ENCODE measurements at regions not wholly inside any gene's neighbourhood (a gene's known extent, or its start where the extent isn't known, plus 50 kb on each side); places are given as distances from the start of the nearest gene placed in this dataset.

DNA sequence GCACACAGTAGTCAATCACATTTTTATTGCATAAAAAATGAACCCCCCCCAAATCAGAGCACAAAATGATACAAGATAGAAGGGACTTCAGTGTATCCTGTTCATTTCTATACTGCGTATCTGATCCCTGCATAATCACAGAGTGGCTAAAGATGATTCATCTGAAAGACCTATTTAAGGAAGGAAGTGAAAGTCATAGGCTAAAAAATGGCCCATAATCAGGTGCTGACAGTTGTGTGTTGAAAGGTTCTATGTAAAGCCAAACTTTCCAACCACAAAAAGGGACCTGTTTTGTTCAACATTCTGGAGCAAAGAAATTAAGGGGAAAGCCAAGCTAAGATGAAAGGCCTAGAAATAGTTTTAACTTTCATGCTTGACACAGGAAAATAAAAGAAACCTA is 147.8 kb upstream of the ATP2B1 start:
- Mint-ChIP-seq H3K4me1 (peaks cover 34% of the 10 kb centered on the region), H3K27me3 (no peaks in the 10 kb centered on the region), H3K36me3 (ENCODE audit: insufficient read depth) (no peaks in the 10 kb centered on the region), H3K9me3 (no peaks in the 10 kb centered on the region), H3K4me3 (no peak overlapping the region), H3K27ac (ENCODE audit: low read depth) (no peak overlapping the region)
- no peak for DNase-seq (ENCODE audit: low spot score in 2 of 2)
- no peak for ATAC-seq (replicated peaks; ENCODE audit: extremely low read depth, poor library complexity, severe bottlenecking)

DNA sequence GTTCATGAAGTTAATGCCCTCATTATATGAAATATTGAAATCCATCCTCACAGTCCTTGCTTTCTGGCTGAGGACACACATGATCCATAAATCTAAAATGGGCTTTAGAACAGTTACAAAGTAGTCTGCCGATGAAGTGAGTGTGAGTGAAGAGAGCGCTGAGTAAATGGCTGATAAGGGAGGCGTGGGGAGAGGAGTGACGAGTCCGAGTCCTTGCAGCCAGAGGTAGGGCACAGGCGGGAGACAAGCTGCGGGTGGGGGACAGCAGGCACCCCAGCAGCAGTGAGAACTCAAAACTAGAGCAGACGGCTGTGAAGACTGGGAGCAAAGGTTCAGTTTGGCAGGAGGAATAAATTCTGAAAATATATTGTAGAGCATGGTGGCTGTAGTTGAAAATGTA is 140.1 kb upstream of the ATP2B1 start:
- no peaks in the 10 kb centered on the region for H3K36me3 Mint-ChIP-seq (ENCODE audit: insufficient read depth)
- no peaks in the 10 kb centered on the region for H3K27me3 Mint-ChIP-seq
- no peaks in the 10 kb centered on the region for H3K4me1 Mint-ChIP-seq
- H3K9me3 Mint-ChIP-seq = no peaks in the 10 kb centered on the region
- no peak overlapping the region for H3K4me3 Mint-ChIP-seq
- DNase-seq (ENCODE audit: low spot score in 2 of 2) (no peak), ATAC-seq (replicated peaks; ENCODE audit: extremely low read depth, poor library complexity, severe bottlenecking) (no peak)
- no peak overlapping the region for H3K27ac Mint-ChIP-seq (ENCODE audit: low read depth)

DNA sequence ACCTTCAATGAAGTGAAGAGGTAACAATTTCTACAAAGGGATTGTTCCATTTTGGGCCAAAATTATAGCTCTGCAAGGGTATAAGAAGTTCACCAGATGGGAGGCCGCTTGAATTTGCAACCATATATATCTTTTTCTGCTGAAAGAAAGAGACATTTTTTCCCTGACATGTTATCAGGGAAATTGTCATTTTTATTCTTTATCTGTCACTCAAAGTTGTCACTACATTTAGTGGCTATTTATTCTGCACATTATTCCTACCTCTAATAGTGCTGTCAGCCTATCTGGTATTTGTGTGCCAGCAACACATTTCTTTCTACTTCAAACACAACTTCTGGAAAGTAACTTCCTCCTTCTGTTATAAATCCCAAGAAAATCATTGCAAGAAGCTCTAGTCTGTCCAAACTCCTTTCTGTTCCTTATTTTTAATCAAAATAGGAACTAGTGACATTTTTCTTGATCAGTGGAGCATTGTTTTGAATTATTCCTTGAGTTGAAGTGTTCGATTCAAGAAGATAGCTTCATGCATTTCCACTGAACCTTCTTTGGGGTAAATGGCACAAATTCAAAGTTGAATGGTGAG is 137.9 kb upstream of the ATP2B1 start:
- no peak overlapping the region for H3K4me3 Mint-ChIP-seq
- H3K27ac Mint-ChIP-seq (ENCODE audit: low read depth) = no peak overlapping the region
- DNase-seq (ENCODE audit: low spot score in 2 of 2) (no peak), ATAC-seq (replicated peaks; ENCODE audit: extremely low read depth, poor library complexity, severe bottlenecking) (no peak)
- H3K4me1 Mint-ChIP-seq = no peaks in the 10 kb centered on the region
- H3K27me3 Mint-ChIP-seq = no peaks in the 10 kb centered on the region
- H3K36me3 Mint-ChIP-seq (ENCODE audit: insufficient read depth) = no peaks in the 10 kb centered on the region
- no peaks in the 10 kb centered on the region for H3K9me3 Mint-ChIP-seq

DNA sequence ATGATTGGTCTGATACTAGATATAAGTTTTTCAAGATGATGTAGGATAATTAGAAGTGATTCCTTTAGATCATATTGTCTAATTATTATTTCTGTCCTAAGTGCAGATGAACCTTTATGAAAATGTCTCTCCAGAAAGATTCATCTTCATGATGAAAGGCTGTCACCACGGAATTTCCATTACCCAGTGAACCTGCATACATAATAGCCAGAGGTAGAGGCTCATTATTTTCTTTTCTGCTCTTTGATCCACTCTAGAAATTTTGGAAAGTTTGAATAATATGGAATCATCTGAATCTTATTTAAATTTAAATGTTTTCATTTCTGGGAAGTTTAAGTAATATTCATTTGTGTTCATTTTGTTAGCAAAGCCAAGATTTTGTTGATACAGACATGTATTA is 137.1 kb upstream of the ATP2B1 start:
- Mint-ChIP-seq H3K27me3 (no peaks in the 10 kb centered on the region), H3K4me1 (no peaks in the 10 kb centered on the region), H3K4me3 (no peak overlapping the region), H3K27ac (ENCODE audit: low read depth) (no peak overlapping the region), H3K36me3 (ENCODE audit: insufficient read depth) (no peaks in the 10 kb centered on the region), H3K9me3 (no peaks in the 10 kb centered on the region)
- ATAC-seq (replicated peaks; ENCODE audit: extremely low read depth, poor library complexity, severe bottlenecking) (no peak), DNase-seq (ENCODE audit: low spot score in 2 of 2) (no peak)

DNA sequence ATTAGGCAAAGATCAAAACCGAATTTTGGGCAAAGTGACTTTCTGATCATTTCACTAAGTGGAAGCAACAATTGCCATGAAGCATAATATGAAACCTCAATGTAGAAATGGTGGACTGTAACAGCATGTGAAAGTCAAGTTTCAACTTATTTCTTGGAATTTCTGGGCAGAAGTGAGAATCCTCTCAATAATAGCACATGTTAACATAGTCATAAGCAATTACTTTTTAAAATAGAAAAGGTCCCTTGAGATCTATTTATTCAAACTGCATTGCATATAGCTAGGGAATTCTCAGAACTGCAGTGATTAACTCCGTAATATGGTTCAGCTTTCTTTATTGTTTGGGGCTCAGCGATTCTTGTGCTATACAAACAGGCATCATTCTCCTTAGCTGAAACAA is 136.7 kb upstream of the ATP2B1 start:
- Mint-ChIP-seq H3K36me3 (ENCODE audit: insufficient read depth) (no peaks in the 10 kb centered on the region), H3K4me3 (no peak overlapping the region), H3K9me3 (no peaks in the 10 kb centered on the region), H3K27ac (ENCODE audit: low read depth) (no peak overlapping the region), H3K4me1 (no peaks in the 10 kb centered on the region), H3K27me3 (no peaks in the 10 kb centered on the region)
- ATAC-seq (replicated peaks; ENCODE audit: extremely low read depth, poor library complexity, severe bottlenecking) = no peak
- DNase-seq (ENCODE audit: low spot score in 2 of 2) = no peak

DNA sequence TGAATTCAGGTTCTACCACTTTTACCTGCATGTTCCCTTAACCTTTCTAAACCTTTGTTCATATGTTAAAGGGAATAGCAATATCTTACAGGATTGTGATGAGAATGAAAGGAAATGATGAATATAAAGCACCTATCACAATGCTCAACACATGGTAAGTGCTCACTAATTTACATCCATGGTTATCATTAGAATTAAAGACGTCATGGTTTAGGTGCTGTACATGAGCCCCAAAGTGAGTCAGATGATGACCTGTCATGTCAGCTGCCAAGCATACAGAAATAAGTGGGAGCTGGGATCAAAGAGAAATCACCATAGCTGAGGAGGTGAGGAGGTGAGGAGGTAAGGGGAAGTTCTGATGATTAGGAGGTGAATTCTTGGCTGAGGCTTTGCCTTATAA is 135.9 kb upstream of the ATP2B1 start:
- Mint-ChIP-seq H3K27ac (ENCODE audit: low read depth) (no peak overlapping the region), H3K9me3 (no peaks in the 10 kb centered on the region), H3K4me3 (no peak overlapping the region), H3K36me3 (ENCODE audit: insufficient read depth) (no peaks in the 10 kb centered on the region), H3K27me3 (no peaks in the 10 kb centered on the region), H3K4me1 (no peaks in the 10 kb centered on the region)
- ATAC-seq (replicated peaks; ENCODE audit: extremely low read depth, poor library complexity, severe bottlenecking) (no peak), DNase-seq (ENCODE audit: low spot score in 2 of 2) (no peak)

DNA sequence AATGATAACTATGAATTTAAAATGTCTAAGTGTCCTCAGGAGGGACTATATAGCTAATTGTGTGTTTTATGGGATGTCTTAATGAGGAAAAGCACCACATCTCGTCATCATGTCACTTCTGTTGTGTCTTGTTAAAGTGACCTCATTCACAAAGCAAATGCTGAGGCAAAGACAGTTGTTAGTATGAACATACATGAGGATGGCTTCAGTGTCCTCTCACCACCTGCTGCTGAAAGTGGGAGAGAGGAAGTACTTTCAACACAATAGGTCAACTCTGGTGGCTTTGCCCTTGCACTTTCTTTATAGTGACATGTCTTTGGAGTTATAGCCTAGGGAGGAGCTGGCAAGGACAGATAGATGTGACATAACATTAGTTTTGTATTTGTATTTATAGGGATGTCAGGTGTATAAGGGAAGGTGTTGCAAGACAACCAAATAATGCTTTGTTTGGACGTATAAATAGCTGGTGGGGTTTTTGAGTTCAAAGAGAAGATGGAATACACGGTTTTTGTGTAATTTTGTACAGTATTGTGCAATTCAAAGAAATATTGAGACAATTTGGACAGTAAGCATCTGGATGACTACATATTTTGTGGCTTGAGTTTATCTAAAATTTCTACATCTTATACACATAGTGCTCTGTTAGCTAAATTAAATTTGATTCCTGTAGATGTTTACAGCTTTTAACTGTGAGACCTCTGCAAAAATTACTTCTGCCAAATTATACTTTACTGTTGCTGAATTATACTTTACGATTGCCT is 131.7 kb upstream of the ATP2B1 start:
- Mint-ChIP-seq H3K27me3 (no peaks in the 10 kb centered on the region), H3K9me3 (no peaks in the 10 kb centered on the region), H3K4me1 (peaks cover 5% of the 10 kb centered on the region), H3K36me3 (ENCODE audit: insufficient read depth) (no peaks in the 10 kb centered on the region), H3K4me3 (no peak overlapping the region), H3K27ac (ENCODE audit: low read depth) (no peak overlapping the region)
- no peak for ATAC-seq (replicated peaks; ENCODE audit: extremely low read depth, poor library complexity, severe bottlenecking)
- no peak for DNase-seq (ENCODE audit: low spot score in 2 of 2)

DNA sequence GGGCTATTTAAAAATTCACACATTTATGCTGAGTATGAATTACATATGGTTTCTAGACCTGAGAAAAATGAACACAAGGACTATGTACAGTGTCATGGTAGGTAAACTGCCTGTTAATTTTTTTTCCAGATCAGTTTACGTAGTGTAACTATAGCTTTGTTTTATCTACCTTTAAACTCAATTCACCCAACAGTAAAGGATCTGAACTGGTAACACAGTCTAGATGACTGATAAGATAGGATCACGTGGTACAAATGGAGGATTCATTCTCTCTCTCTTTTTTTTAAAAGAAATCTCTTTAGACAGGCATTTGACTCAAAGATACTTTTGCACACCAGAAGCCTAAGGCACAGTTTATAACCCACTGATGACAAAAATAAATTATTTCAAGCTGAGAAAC is 130.8 kb upstream of the ATP2B1 start:
- Mint-ChIP-seq H3K27me3 (no peaks in the 10 kb centered on the region), H3K4me3 (no peak overlapping the region), H3K9me3 (no peaks in the 10 kb centered on the region), H3K36me3 (ENCODE audit: insufficient read depth) (no peaks in the 10 kb centered on the region), H3K27ac (ENCODE audit: low read depth) (no peak overlapping the region), H3K4me1 (peaks cover 5% of the 10 kb centered on the region)
- no peak for ATAC-seq (replicated peaks; ENCODE audit: extremely low read depth, poor library complexity, severe bottlenecking)
- DNase-seq (ENCODE audit: low spot score in 2 of 2) = no peak

DNA sequence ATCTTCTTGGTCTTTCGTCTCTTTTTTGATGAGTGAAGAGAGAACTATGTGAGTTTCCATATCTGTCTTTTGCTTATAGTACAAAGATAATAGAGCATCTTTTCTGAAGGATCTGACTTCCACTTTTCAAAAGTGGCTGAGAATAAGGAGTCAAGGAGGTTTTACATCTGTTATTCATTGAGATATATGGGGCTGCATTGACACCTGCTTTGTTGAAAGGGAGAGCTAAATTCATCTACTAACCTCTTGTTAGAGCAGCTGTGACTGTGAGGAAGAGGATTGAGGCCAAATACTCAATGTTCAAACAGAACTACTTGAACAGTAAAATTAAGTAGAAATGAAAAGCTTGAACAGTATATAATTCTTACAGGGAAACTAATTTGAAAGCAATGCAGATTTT is 130.2 kb upstream of the ATP2B1 start:
- no peak for ATAC-seq (replicated peaks; ENCODE audit: extremely low read depth, poor library complexity, severe bottlenecking)
- no peaks in the 10 kb centered on the region for H3K9me3 Mint-ChIP-seq
- peaks cover 5% of the 10 kb centered on the region for H3K4me1 Mint-ChIP-seq
- no peak for DNase-seq (ENCODE audit: low spot score in 2 of 2)
- no peak overlapping the region for H3K4me3 Mint-ChIP-seq
- H3K27ac Mint-ChIP-seq (ENCODE audit: low read depth) = no peak overlapping the region
- H3K27me3 Mint-ChIP-seq = no peaks in the 10 kb centered on the region
- no peaks in the 10 kb centered on the region for H3K36me3 Mint-ChIP-seq (ENCODE audit: insufficient read depth)

DNA sequence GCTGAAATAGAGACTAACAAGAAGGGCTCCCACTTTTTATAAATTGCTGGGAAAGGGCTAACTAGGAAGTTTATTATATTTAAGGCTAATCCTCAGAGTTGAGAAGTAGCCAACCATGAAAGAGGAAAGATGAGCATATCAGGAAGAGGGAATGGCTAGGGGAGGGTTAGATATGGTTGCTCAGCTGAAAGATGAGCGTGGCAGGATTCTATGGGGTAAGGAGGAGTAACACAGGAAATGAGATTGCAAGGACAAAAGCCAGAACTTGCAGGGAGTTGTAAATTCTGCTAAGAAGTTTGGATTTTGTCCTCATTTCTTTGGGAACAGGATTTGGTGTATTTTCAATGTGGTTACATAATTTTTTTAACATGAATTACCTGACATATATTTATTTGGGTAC is 127.4 kb upstream of the ATP2B1 start:
- ATAC-seq (replicated peaks; ENCODE audit: extremely low read depth, poor library complexity, severe bottlenecking) = no peak
- Mint-ChIP-seq H3K27ac (ENCODE audit: low read depth) (no peak overlapping the region), H3K9me3 (no peaks in the 10 kb centered on the region), H3K36me3 (ENCODE audit: insufficient read depth) (no peaks in the 10 kb centered on the region), H3K27me3 (no peaks in the 10 kb centered on the region), H3K4me1 (peaks cover 5% of the 10 kb centered on the region), H3K4me3 (no peak overlapping the region)
- no peak for DNase-seq (ENCODE audit: low spot score in 2 of 2)

DNA sequence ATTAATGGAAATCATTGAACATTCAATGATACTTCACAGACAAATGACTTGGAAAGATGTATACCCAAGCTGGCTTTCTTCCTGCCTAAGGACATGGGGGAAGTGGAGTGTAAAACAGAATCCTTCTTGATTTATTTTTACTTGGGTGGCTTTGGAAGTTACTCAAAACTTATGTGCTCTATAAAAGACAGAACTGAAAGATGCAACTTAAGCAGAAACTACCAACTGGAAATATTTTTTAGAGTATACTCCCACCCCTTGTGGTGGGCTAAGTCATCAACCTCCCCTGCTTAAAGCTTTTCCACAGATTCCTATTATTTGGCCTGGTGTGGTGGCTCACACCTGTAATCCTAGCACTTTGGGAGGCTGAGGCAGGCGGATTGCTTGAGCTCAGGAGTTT is 126.0 kb upstream of the ATP2B1 start:
- no peak overlapping the region for H3K4me3 Mint-ChIP-seq
- DNase-seq (ENCODE audit: low spot score in 2 of 2) (no peak), ATAC-seq (replicated peaks; ENCODE audit: extremely low read depth, poor library complexity, severe bottlenecking) (no peak)
- peaks cover under 1% of the 10 kb centered on the region for H3K27me3 Mint-ChIP-seq
- H3K27ac Mint-ChIP-seq (ENCODE audit: low read depth) = no peak overlapping the region
- H3K4me1 Mint-ChIP-seq = peaks cover 5% of the 10 kb centered on the region
- H3K36me3 Mint-ChIP-seq (ENCODE audit: insufficient read depth) = no peaks in the 10 kb centered on the region
- no peaks in the 10 kb centered on the region for H3K9me3 Mint-ChIP-seq

DNA sequence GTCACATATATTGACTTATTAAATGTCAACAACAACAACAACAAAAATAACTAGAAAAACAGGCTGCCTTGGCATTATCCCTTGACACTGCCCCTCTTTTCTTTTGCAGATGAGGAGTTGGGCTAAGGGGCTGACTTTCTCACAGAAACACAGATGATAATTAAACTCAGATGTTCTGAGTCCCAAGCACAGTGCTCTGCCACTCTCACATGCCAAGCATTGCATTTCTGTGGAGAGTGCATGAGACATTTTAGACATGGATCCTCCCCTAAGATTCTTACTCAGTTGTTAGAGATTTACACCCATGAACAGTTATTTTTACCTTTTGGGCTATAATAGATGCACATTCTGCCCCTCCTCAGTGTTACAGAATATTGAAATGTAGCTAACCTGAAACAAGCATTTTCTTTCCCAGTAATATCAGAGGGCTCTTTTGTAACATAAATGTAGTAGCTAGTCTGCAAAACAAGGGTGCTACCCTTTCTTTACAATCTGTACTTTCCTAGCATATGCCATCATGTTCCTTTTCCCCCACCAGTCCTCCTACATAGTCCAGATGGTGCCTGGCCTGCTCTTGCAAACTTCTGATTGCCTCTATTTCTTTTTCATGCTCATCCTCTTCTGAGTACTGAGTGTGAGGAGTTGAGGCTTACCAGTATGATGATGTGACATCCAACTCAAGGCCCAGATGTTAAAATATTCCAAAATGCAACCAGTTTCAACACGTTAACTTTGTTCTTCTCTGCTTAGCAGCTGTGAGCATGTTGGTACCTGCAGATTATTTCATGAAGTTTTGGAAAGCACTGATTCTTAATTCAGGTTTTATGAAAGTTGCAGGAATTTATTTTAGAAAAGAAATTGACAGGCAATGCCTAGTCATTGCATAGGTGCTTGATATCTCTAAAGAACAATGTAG is 125.0 kb upstream of the ATP2B1 start:
- H3K4me3 Mint-ChIP-seq = no peak overlapping the region
- H3K4me1 Mint-ChIP-seq = peaks cover 5% of the 10 kb centered on the region
- no peaks in the 10 kb centered on the region for H3K36me3 Mint-ChIP-seq (ENCODE audit: insufficient read depth)
- no peak for DNase-seq (ENCODE audit: low spot score in 2 of 2)
- no peak for ATAC-seq (replicated peaks; ENCODE audit: extremely low read depth, poor library complexity, severe bottlenecking)
- H3K27ac Mint-ChIP-seq (ENCODE audit: low read depth) = no peak overlapping the region
- peaks cover 10% of the 10 kb centered on the region for H3K27me3 Mint-ChIP-seq
- H3K9me3 Mint-ChIP-seq = no peaks in the 10 kb centered on the region

DNA sequence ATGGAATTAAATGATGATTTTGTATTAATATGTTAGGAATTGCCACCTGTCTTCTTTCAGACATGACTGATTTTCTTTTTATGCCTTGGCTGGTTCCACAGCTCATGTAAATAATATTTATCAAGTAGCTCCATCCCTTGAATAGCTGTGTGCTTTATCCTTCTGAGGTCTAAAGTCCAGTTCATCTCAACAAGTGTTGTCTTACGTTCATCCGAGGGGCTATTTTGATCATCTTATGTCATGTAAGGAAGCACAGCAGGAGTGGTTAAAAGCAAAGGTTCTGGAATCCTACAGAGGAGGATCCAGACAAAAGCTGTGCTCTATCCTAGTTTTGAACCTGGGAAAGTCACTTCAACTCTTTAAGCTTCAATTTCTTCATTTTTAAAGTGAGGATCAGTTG is 123.7 kb upstream of the ATP2B1 start:
- peaks cover 10% of the 10 kb centered on the region for H3K27me3 Mint-ChIP-seq
- ATAC-seq (replicated peaks; ENCODE audit: extremely low read depth, poor library complexity, severe bottlenecking) (no peak), DNase-seq (ENCODE audit: low spot score in 2 of 2) (no peak)
- no peaks in the 10 kb centered on the region for H3K36me3 Mint-ChIP-seq (ENCODE audit: insufficient read depth)
- peaks cover 5% of the 10 kb centered on the region for H3K4me1 Mint-ChIP-seq
- no peak overlapping the region for H3K27ac Mint-ChIP-seq (ENCODE audit: low read depth)
- H3K9me3 Mint-ChIP-seq = no peaks in the 10 kb centered on the region
- H3K4me3 Mint-ChIP-seq = no peak overlapping the region

Measured in central memory CD8-positive, alpha-beta T cell (primary cell).